ENCODE measurements at regions not wholly inside any gene's neighbourhood (a gene's known extent, or its start where the extent isn't known, plus 50 kb on each side); places are given as distances from the start of the nearest gene placed in this dataset.

DNA sequence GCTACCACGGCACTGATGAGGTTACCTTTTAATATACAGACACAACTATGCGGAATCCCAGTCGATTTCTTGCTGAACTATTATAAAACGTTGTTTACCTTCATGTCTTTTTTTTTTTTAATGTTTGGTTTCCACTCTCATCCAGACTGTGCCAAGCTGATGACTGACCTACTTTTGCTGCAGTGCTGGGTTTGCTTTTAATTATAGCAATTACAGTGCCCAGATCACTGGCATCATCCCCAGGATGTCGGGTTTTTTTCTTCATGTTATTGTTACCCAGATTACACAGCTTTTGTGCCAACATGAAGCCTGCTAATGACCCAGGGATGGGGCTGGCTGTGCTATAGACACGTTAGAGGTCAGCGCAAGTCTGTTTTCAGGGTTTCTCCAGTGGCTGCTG lies 294.0 kb upstream of the ATP10A start:
- no peak for DNase-seq (ENCODE audit: insufficient read length, low spot score)
- TF ChIP-seq TAF1 (IDR thresholded peaks at IDR 0.05; ENCODE audit: low read depth, low read length) (no peak), SPI1 (IDR thresholded peaks at IDR 0.05; ENCODE audit: low read depth, low read length) (no peak), PAX5 (IDR thresholded peaks at IDR 0.05; ENCODE audit: insufficient read depth, low read length, severe bottlenecking) (no peak), POLR2A (IDR thresholded peaks at IDR 0.05; ENCODE audit: low read depth, low read length) (no peak), POLR2AphosphoS5 (IDR thresholded peaks at IDR 0.05; ENCODE audit: low read depth, low read length) (no peak)
- no peak for FAIRE-seq

- no peak for TF ChIP-seq TAF1 (IDR thresholded peaks at IDR 0.05; ENCODE audit: low read depth, low read length)
- no peak for FAIRE-seq
These were observed 292.9 kb upstream of the ATP10A start for GRCh38 chr15:26156051-26156450.

DNA sequence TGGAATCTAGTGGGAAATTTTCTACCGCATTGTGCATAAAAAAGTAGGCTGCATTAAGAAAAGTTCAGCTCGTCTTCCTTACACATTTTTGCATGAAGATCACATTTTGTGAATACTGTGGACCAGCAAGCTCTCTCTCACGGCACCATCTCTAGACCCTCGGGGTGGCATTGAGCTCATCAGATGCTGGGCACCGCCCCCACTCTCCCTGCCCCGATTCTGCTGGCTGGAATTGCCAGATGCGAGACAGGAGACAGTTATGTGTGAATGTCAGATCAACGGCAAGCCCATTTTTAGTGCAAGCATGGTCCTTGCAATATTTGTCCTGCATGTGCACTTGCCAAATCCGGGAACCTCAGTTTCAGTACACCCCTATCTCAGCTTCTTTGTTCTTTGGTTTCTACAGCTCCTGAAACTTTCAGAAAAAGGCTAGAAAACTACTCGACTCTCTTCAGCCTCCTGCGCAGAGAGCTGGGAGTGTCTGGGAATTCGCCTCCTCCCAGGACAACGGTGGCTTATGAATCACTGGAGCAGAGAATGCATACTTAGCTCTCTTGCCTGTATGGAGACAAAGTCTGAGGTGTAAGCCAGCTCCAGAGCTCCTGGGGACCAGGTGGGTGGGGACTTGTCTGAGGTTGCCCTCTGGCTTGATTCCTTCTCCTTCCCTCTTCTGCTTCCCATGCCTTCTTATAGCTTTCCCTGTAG lies 285.2 kb upstream of the ATP10A start:
- DNase-seq (ENCODE audit: insufficient read length, low spot score) (no peak), FAIRE-seq (no peak)
- no peak for TF ChIP-seq SPI1 (IDR thresholded peaks at IDR 0.05; ENCODE audit: low read depth, low read length)
- no peak for TF ChIP-seq POU2F2 (IDR thresholded peaks at IDR 0.05; ENCODE audit: low read depth, low read length)
- TF ChIP-seq POLR2AphosphoS5 (IDR thresholded peaks at IDR 0.05; ENCODE audit: low read depth, low read length) = no peak
- TF ChIP-seq POLR2A (IDR thresholded peaks at IDR 0.05; ENCODE audit: low read depth, low read length) = no peak
- TF ChIP-seq PAX5 (IDR thresholded peaks at IDR 0.05; ENCODE audit: insufficient read depth, low read length, severe bottlenecking) = no peak
- no peak for TF ChIP-seq TAF1 (IDR thresholded peaks at IDR 0.05; ENCODE audit: low read depth, low read length)

More at GRCh38 chr15:26156051-26156450, 292.9 kb upstream of the ATP10A start:
- no peak for DNase-seq (ENCODE audit: insufficient read length, low spot score)

- no peak for DNase-seq (ENCODE audit: insufficient read length, low spot score)
- no peak for FAIRE-seq
- no peak for TF ChIP-seq POLR2AphosphoS5 (IDR thresholded peaks at IDR 0.05; ENCODE audit: low read depth, low read length)
- no peak for TF ChIP-seq SPI1 (IDR thresholded peaks at IDR 0.05; ENCODE audit: low read depth, low read length)
- no peak for TF ChIP-seq PAX5 (IDR thresholded peaks at IDR 0.05; ENCODE audit: insufficient read depth, low read length, severe bottlenecking)
- TF ChIP-seq POU2F2 (IDR thresholded peaks at IDR 0.05; ENCODE audit: low read depth, low read length) = no peak
- no peak for TF ChIP-seq POLR2A (IDR thresholded peaks at IDR 0.05; ENCODE audit: low read depth, low read length)
- no peak for TF ChIP-seq TAF1 (IDR thresholded peaks at IDR 0.05; ENCODE audit: low read depth, low read length)
These were observed 283.1 kb upstream of the ATP10A start for GRCh38 chr15:26146202-26146601.

DNA sequence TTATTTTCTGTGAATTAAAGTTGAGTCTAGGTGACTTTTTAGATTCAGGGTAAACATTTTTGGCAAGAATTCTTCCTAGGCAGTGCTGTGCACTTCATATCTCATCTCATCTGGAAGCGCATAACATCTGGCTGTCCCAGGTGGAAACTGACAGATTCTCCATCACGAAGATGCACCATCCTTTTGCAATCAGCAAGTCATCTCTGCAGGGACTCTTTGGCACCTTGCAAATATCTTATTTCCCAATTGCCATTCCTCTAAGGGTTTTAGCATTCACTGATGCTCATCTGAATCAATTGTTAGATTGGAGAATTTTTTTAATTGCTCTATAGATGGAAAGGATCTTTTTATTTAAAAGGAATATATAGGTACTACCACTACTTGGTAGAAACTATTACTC lies 282.7 kb upstream of the ATP10A start:
- FAIRE-seq (no peak), DNase-seq (ENCODE audit: insufficient read length, low spot score) (no peak)
- TF ChIP-seq POLR2AphosphoS5 (IDR thresholded peaks at IDR 0.05; ENCODE audit: low read depth, low read length) (no peak), TAF1 (IDR thresholded peaks at IDR 0.05; ENCODE audit: low read depth, low read length) (no peak)

GRCh38 chr15:26144836-26145235 lies 281.7 kb upstream of the ATP10A start:
- FAIRE-seq (no peak), DNase-seq (ENCODE audit: insufficient read length, low spot score) (no peak)
- TF ChIP-seq SPI1 (IDR thresholded peaks at IDR 0.05; ENCODE audit: low read depth, low read length) (no peak), POU2F2 (IDR thresholded peaks at IDR 0.05; ENCODE audit: low read depth, low read length) (no peak), TAF1 (IDR thresholded peaks at IDR 0.05; ENCODE audit: low read depth, low read length) (no peak), POLR2A (IDR thresholded peaks at IDR 0.05; ENCODE audit: low read depth, low read length) (no peak)

GRCh38 chr15:26143221-26143620 lies 280.1 kb upstream of the ATP10A start:
- FAIRE-seq = no peak
- TF ChIP-seq POLR2AphosphoS5 (IDR thresholded peaks at IDR 0.05; ENCODE audit: low read depth, low read length) (no peak), SPI1 (IDR thresholded peaks at IDR 0.05; ENCODE audit: low read depth, low read length) (no peak), TAF1 (IDR thresholded peaks at IDR 0.05; ENCODE audit: low read depth, low read length) (no peak), PAX5 (IDR thresholded peaks at IDR 0.05; ENCODE audit: insufficient read depth, low read length, severe bottlenecking) (no peak), POLR2A (IDR thresholded peaks at IDR 0.05; ENCODE audit: low read depth, low read length) (no peak), POU2F2 (IDR thresholded peaks at IDR 0.05; ENCODE audit: low read depth, low read length) (no peak)
- DNase-seq (ENCODE audit: insufficient read length, low spot score) = no peak

GRCh38 chr15:26134812-26135211 lies 271.7 kb upstream of the ATP10A start:
- no peak for FAIRE-seq
- no peak for DNase-seq (ENCODE audit: insufficient read length, low spot score)
- TF ChIP-seq SPI1 (IDR thresholded peaks at IDR 0.05; ENCODE audit: low read depth, low read length) (no peak), PAX5 (IDR thresholded peaks at IDR 0.05; ENCODE audit: insufficient read depth, low read length, severe bottlenecking) (no peak), POLR2A (IDR thresholded peaks at IDR 0.05; ENCODE audit: low read depth, low read length) (no peak), POLR2AphosphoS5 (IDR thresholded peaks at IDR 0.05; ENCODE audit: low read depth, low read length) (no peak), POU2F2 (IDR thresholded peaks at IDR 0.05; ENCODE audit: low read depth, low read length) (no peak), TAF1 (IDR thresholded peaks at IDR 0.05; ENCODE audit: low read depth, low read length) (no peak)

GRCh38 chr15:26134152-26134551 lies 271.0 kb upstream of the ATP10A start:
- DNase-seq (ENCODE audit: insufficient read length, low spot score) = no peak
- no peak for TF ChIP-seq POU2F2 (IDR thresholded peaks at IDR 0.05; ENCODE audit: low read depth, low read length)
- TF ChIP-seq TAF1 (IDR thresholded peaks at IDR 0.05; ENCODE audit: low read depth, low read length) = no peak
- no peak for TF ChIP-seq POLR2A (IDR thresholded peaks at IDR 0.05; ENCODE audit: low read depth, low read length)
- TF ChIP-seq PAX5 (IDR thresholded peaks at IDR 0.05; ENCODE audit: insufficient read depth, low read length, severe bottlenecking) = no peak
- TF ChIP-seq POLR2AphosphoS5 (IDR thresholded peaks at IDR 0.05; ENCODE audit: low read depth, low read length) = no peak
- TF ChIP-seq SPI1 (IDR thresholded peaks at IDR 0.05; ENCODE audit: low read depth, low read length) = no peak
- no peak for FAIRE-seq

DNA sequence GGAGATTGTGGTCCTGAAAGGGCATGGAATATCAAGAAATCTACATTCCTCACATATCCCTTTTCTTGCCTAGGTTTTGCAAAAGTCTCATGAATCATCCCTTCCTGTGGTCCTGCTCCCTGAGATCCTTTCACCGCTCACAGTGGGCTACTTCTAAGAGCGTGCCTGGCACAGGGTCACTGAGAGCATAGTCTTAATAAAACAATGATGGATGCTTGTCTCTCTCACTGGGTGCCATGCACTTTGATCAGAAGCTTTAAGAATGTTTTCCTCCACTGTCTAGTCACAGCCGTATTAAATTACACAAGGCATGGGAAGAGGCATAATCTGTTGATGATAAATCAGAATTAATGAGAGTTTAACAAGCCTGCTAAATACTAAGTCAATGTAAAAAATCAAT lies 269.7 kb upstream of the ATP10A start:
- no peak for TF ChIP-seq SPI1 (IDR thresholded peaks at IDR 0.05; ENCODE audit: low read depth, low read length)
- no peak for TF ChIP-seq PAX5 (IDR thresholded peaks at IDR 0.05; ENCODE audit: insufficient read depth, low read length, severe bottlenecking)
- no peak for TF ChIP-seq POLR2AphosphoS5 (IDR thresholded peaks at IDR 0.05; ENCODE audit: low read depth, low read length)
- no peak for TF ChIP-seq POU2F2 (IDR thresholded peaks at IDR 0.05; ENCODE audit: low read depth, low read length)
- TF ChIP-seq TAF1 (IDR thresholded peaks at IDR 0.05; ENCODE audit: low read depth, low read length) = no peak
- TF ChIP-seq POLR2A (IDR thresholded peaks at IDR 0.05; ENCODE audit: low read depth, low read length) = no peak
- DNase-seq (ENCODE audit: insufficient read length, low spot score) (no peak), FAIRE-seq (no peak)

Measured in GM12891 (cell line).